Karpas-422 (cell line): ENCODE measurements at regions not wholly inside any gene's neighbourhood (a gene's known extent, or its start where the extent isn't known, plus 50 kb on each side); places are given as distances from the start of the nearest gene placed in this dataset.

ENCODE experiments used
- DNase-seq: peaks from one replicate; pipeline ENCODE4 v3.0.0-alpha.2; 2015
- H2AFZ ChIP-seq: fragments of 200-600 bp; sonication (generic); 2 replicates; pipeline ENCODE4 v1.6.1; 2014; ENCODE audit warnings: antibody characterized with exemption, low read length, mixed read lengths
- H3K27ac ChIP-seq: fragments of 200-600 bp; sonication (generic); 2 replicates; pipeline ENCODE4 v1.5.1; 2014; ENCODE audit warnings: mild to moderate bottlenecking, low read length, moderate library complexity
- H3K27me3 ChIP-seq: fragments of 200-600 bp; sonication (generic); 2 replicates; pipeline ENCODE4 v1.6.1; 2014; ENCODE audit warnings: low read length, mixed read lengths
- H3K36me3 ChIP-seq: fragments of 200-600 bp; sonication (generic); 2 replicates; pipeline ENCODE4 v1.6.1; 2014; ENCODE audit warnings: low read length, mixed read lengths; ENCODE audit not compliant: insufficient read depth
- H3K4me1 ChIP-seq: fragments of 200-600 bp; sonication (generic); 2 replicates; pipeline ENCODE4 v1.6.1; 2014; ENCODE audit warnings: mild to moderate bottlenecking, low read length, mixed read lengths
- H3K4me2 ChIP-seq: fragments of 200-600 bp; sonication (generic); 2 replicates; pipeline ENCODE4 v1.6.1; 2014; ENCODE audit warnings: low read length, low read depth, mild to moderate bottlenecking; ENCODE audit not compliant: poor library complexity, severe bottlenecking
- H3K4me3 ChIP-seq: fragments of 200-600 bp; sonication (generic); 2 replicates; pipeline ENCODE4 v1.5.1; 2014; ENCODE audit warnings: mild to moderate bottlenecking, antibody characterized with exemption, low read length, mixed read lengths
- H3K79me2 ChIP-seq: fragments of 200-600 bp; sonication (generic); 2 replicates; pipeline ENCODE4 v1.6.1; 2014; ENCODE audit warnings: mild to moderate bottlenecking, low read length, mixed read lengths
- H3K9ac ChIP-seq: fragments of 200-600 bp; sonication (generic); 2 replicates; pipeline ENCODE4 v1.6.0; 2014; ENCODE audit warnings: low read length
- H3K9me2 ChIP-seq: fragments of 200-600 bp; sonication (generic), shearing (Covaris generic); replicated peaks from 2 replicates; pipeline ENCODE4 v1.6.0; 2014; ENCODE audit warnings: mild to moderate bottlenecking, low read length, moderate library complexity; ENCODE audit not compliant: insufficient read depth
- H3K9me3 ChIP-seq: fragments of 300-700, 200-600 bp; sonication (generic); 2 replicates; pipeline ENCODE4 v1.6.1; 2014; ENCODE audit warnings: low read length, mixed read lengths
- H4K20me1 ChIP-seq: fragments of 200-600 bp; sonication (generic); 2 replicates; pipeline ENCODE4 v1.6.1; 2014; ENCODE audit warnings: mild to moderate bottlenecking, antibody characterized with exemption, low read length, low read depth; ENCODE audit not compliant: insufficient read depth

DNA sequence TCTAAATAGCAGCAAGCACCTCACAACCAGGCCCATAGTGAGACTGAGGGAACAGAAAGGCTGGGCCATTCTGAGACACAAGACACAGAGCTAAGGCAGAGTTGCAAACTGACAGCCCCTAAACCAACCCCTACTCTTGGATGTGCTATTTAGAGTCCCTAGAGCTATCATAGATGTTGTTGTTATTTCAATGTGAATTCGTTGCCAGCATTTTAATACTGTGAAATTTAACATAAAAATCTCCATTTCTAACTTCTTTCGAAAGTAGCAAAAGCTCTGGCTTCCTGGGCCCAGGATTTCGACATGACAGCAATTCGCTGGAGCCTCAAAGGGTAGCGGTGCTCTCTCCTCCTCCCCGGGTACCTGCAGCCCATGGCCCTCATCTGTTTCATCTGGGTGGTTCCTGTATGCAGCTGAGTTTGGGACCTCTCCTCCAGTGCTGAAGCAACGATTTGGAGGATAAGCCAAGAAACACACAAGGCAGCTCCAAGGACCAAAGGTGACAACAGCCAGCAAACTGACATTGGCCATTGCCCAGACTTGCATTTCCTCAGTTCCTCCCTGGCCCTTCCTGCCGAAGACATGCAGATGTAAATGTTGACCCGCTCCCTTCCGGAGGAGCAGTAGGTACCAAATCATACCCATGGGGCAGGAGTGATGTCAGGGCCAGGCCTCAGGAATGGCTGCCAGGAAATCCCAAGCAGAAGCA lies 254.4 kb upstream of the NCKAP5 start:
- H3K4me3 ChIP-seq = no peak overlapping the region
- no peaks in the 10 kb centered on the region for H3K27me3 ChIP-seq
- H2AFZ ChIP-seq = no peak overlapping the region
- H3K79me2 ChIP-seq = no peaks in the 10 kb centered on the region
- no peak overlapping the region for H3K9ac ChIP-seq
- no peak for DNase-seq
- H3K4me1 ChIP-seq = no peaks in the 10 kb centered on the region
- no peaks in the 10 kb centered on the region for H3K36me3 ChIP-seq
- no peaks in the 10 kb centered on the region for H4K20me1 ChIP-seq
- H3K9me2 ChIP-seq = no peaks in the 10 kb centered on the region
- no peak overlapping the region for H3K4me2 ChIP-seq
- no peak overlapping the region for H3K27ac ChIP-seq
- H3K9me3 ChIP-seq = no peaks in the 10 kb centered on the region

DNA sequence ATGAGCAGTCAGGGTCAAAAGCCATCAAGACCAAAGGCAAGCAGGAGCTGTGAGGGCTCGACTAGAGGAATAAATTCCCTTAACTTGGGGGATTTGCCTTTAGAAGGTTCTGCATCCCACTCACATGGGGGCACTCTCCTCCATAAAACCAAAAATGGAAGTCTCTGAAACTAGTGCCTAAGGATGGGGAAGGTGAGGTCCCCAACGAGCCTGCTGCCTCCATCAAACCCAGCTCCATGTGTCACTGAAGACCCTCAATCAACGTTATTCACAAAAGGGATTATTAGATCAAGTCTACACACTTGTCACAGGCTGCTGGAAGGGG lies 254.9 kb upstream of the NCKAP5 start:
- H3K9me3 ChIP-seq = no peaks in the 10 kb centered on the region
- H3K36me3 ChIP-seq = no peaks in the 10 kb centered on the region
- H3K4me3 ChIP-seq = no peak overlapping the region
- no peaks in the 10 kb centered on the region for H4K20me1 ChIP-seq
- H3K4me2 ChIP-seq = no peak overlapping the region
- H3K79me2 ChIP-seq = no peaks in the 10 kb centered on the region
- no peaks in the 10 kb centered on the region for H3K9me2 ChIP-seq
- no peaks in the 10 kb centered on the region for H3K4me1 ChIP-seq
- no peak for DNase-seq
- H3K27ac ChIP-seq = no peak overlapping the region
- H2AFZ ChIP-seq = no peak overlapping the region
- H3K9ac ChIP-seq = no peak overlapping the region
- H3K27me3 ChIP-seq = no peaks in the 10 kb centered on the region

DNA sequence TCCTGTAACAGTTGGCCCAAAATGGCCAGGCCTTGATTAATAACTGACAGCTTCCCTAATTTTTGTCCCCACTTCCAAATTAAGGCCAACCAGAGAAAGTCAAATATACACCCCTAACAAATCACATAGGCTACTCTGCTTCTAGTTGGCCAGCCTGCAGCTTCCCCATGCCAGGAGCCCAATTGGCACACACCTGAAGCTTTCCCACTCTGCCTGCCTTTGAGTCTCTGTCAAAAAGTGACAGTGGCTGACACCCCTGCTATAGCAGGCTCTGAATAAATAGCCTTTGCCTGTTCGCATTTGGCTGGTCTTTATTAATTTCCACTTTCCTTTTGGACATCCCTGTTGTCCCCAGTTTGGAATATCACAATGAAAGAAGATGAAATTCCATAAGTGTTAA lies 256.6 kb upstream of the NCKAP5 start:
- no peaks in the 10 kb centered on the region for H4K20me1 ChIP-seq
- DNase-seq = no peak
- no peak overlapping the region for H3K4me2 ChIP-seq
- H3K9ac ChIP-seq = no peak overlapping the region
- no peaks in the 10 kb centered on the region for H3K9me3 ChIP-seq
- no peak overlapping the region for H3K4me3 ChIP-seq
- no peaks in the 10 kb centered on the region for H3K79me2 ChIP-seq
- H3K4me1 ChIP-seq = no peaks in the 10 kb centered on the region
- H2AFZ ChIP-seq = no peak overlapping the region
- H3K27me3 ChIP-seq = no peaks in the 10 kb centered on the region
- H3K27ac ChIP-seq = no peak overlapping the region
- H3K9me2 ChIP-seq = no peaks in the 10 kb centered on the region
- H3K36me3 ChIP-seq = no peaks in the 10 kb centered on the region

DNA sequence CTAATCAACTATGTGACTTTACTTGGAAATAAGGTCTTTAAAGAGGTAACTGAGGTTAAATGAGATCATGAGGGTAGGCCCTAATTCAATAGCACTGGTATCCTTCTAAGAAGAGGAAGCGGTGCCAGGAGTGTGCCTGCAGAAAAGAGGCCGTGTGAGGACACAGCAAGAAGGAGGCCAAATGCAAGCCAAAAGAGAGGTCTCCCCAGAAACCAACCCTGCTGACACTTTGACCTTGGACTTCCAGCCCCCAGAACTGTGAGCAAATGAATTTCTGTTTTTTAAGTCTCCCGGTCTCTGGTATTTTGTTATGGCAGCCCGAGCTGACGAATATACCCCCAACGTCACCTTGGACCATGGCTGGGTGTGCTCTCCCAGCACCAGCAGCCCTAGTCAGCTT lies 257.5 kb upstream of the NCKAP5 start:
- no peaks in the 10 kb centered on the region for H3K9me3 ChIP-seq
- H3K27me3 ChIP-seq = no peaks in the 10 kb centered on the region
- no peak overlapping the region for H3K4me3 ChIP-seq
- no peaks in the 10 kb centered on the region for H4K20me1 ChIP-seq
- H3K4me1 ChIP-seq = no peaks in the 10 kb centered on the region
- no peak for DNase-seq
- H3K27ac ChIP-seq = no peak overlapping the region
- H3K9me2 ChIP-seq = no peaks in the 10 kb centered on the region
- no peak overlapping the region for H3K4me2 ChIP-seq
- no peaks in the 10 kb centered on the region for H3K36me3 ChIP-seq
- no peak overlapping the region for H2AFZ ChIP-seq
- no peak overlapping the region for H3K9ac ChIP-seq
- H3K79me2 ChIP-seq = no peaks in the 10 kb centered on the region

DNA sequence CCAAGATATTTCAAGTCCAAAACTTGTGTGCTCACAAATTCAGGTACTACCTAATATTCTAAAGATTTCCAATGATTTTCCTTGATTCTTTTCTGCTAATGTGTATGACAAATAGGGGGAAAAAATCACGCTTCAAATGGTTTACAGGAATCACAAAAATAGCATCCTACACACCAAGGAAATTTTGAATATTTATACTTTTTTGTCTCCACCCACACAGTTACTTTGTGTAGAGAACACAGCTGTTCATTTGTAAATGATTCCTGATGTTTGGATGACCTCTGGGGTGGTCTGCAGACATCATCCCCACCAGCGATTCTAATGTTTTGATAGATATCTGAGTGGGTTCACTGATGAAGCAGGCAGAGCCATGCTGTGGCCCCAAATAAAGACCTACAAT lies 260.6 kb upstream of the NCKAP5 start:
- Histone ChIP-seq H3K4me1 (no peaks in the 10 kb centered on the region), H2AFZ (no peak overlapping the region), H3K9ac (no peak overlapping the region), H3K9me3 (no peaks in the 10 kb centered on the region), H4K20me1 (no peaks in the 10 kb centered on the region), H3K79me2 (no peaks in the 10 kb centered on the region), H3K27me3 (no peaks in the 10 kb centered on the region), H3K4me3 (no peak overlapping the region), H3K9me2 (no peaks in the 10 kb centered on the region), H3K4me2 (no peak overlapping the region), H3K27ac (no peak overlapping the region), H3K36me3 (no peaks in the 10 kb centered on the region)
- DNase-seq = no peak

DNA sequence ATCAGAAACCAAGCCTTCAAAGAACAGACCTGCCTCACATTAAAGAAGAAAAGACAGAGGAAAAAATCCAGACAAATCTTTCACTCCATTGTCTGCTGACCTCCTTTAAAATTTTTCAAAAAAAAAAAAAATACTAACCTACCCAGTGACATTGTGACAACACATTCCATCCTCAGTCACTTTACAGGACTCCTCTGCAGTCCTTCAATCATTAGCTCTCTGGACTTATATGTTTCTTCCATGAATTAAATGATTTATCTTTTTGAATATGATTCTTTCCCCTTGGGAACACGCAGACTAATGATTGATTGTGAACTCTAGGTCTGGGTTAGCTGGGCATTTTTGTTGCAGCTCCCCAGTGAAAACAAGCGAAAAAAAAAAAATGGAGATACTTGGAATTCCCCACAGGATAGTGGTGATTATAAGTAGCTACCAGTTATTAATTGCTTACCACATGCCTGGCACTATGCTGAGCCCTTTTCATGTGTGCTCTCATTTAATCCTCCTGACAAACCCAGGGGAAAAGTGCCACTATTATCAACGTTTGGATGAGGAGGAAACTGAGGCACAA lies 261.3 kb upstream of the NCKAP5 start:
- H3K4me2 ChIP-seq = no peak overlapping the region
- no peaks in the 10 kb centered on the region for H3K4me1 ChIP-seq
- no peaks in the 10 kb centered on the region for H3K9me3 ChIP-seq

DNA sequence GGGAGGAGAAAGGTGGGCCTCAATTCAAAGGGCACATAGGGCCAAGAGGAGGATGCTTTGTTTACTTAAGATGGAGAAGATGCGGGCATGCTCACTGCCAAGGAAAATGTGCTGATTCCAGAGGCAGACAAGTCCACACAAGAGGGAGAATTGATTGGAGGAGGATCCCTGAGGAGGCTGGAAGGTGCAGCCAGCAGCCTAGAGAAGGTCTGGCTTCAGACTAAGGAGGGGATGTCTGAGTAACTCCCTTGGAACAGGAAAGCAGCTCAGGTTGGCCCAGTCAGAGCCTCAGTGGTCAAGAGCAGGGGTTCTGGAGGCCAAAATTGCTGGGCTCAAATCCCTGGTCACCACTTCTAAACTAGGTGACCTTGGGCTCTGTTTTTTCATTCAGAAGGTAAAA lies 265.5 kb upstream of the NCKAP5 start:
- no peak overlapping the region for H3K27ac ChIP-seq
- no peaks in the 10 kb centered on the region for H4K20me1 ChIP-seq
- H3K4me3 ChIP-seq = no peak overlapping the region
- H3K27me3 ChIP-seq = no peaks in the 10 kb centered on the region
- no peak overlapping the region for H3K4me2 ChIP-seq
- H3K9ac ChIP-seq = no peak overlapping the region
- DNase-seq = no peak
- no peaks in the 10 kb centered on the region for H3K9me2 ChIP-seq
- H3K9me3 ChIP-seq = no peaks in the 10 kb centered on the region
- H3K79me2 ChIP-seq = no peaks in the 10 kb centered on the region
- no peak overlapping the region for H2AFZ ChIP-seq
- no peaks in the 10 kb centered on the region for H3K4me1 ChIP-seq
- no peaks in the 10 kb centered on the region for H3K36me3 ChIP-seq

More for the DNA sequence above, 261.3 kb upstream of the NCKAP5 start:
- no peak overlapping the region for H3K4me3 ChIP-seq
- H3K27ac ChIP-seq = no peak overlapping the region
- H3K9me2 ChIP-seq = no peaks in the 10 kb centered on the region
- no peaks in the 10 kb centered on the region for H4K20me1 ChIP-seq
- no peaks in the 10 kb centered on the region for H3K27me3 ChIP-seq
- no peak for DNase-seq
- H3K9ac ChIP-seq = no peak overlapping the region
- H2AFZ ChIP-seq = no peak overlapping the region
- no peaks in the 10 kb centered on the region for H3K79me2 ChIP-seq
- H3K36me3 ChIP-seq = no peaks in the 10 kb centered on the region

DNA sequence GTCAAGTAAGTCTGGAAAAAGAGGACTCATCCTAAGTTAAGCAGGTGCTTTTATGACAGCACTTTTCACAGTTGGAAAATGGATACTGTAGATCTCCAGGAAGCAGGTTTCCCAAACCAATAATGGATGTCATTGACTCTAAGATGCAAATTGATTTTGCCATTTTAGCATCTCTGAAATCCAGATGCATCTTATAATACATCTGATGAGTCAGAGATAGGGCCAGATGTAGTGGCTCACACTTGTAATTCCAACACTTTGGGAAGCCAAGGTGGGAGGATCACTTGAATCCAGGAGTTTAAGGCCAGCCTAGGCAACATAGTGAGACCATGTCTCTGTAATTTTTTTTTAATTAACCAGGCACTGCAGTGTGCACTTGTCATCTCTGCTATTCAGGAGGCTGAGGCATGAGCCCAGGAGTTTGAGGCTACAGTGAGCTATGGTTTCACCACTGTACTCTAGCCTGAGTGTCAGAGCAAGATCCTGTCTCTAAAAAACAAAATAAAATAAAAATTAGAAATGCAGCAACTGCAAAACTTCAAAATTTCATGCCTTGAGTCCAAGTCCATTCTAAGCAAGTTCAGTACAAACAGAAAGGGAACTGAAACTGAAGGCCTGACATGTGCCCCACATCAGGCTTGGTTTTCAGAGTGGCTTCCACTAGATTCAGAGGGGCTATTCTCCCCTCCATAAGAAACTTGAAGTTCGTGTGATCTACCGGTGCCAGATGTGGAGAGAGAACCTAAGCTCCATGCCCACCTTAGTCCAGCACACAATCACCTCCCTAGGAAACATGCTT lies 267.8 kb upstream of the NCKAP5 start:
- Histone ChIP-seq H4K20me1 (no peaks in the 10 kb centered on the region), H3K79me2 (no peaks in the 10 kb centered on the region), H3K4me1 (no peaks in the 10 kb centered on the region), H3K4me3 (no peak overlapping the region), H3K9me3 (no peaks in the 10 kb centered on the region), H3K27ac (no peak overlapping the region), H3K4me2 (no peak overlapping the region), H2AFZ (no peak overlapping the region), H3K9me2 (no peaks in the 10 kb centered on the region), H3K9ac (no peak overlapping the region), H3K27me3 (no peaks in the 10 kb centered on the region), H3K36me3 (no peaks in the 10 kb centered on the region)
- peak; percentile 50 for DNase-seq
